Lower leg skin (tissue), 4 donors: ENCODE measurements at regions not wholly inside any gene's neighbourhood (a gene's known extent, or its start where the extent isn't known, plus 50 kb on each side); places are given as distances from the start of the nearest gene placed in this dataset.

ENCODE experiments used
- DNase-seq, 2 donors: peaks; one replicate each; pipeline ENCODE4 v3.0.0-alpha.2; 2019; ENCODE audit warnings: low spot score in 2 of 2
- H3K4me3 ChIP-seq: fragments of 200-600 bp; sonication (generic); 2 replicates; pipeline ENCODE4 v1.5.1; 2017; ENCODE audit warnings: mild to moderate bottlenecking, low read depth; ENCODE audit not compliant: poor library complexity, severe bottlenecking
- POLR2A ChIP-seq, 2 donors: fragments of 450-650 bp; IDR thresholded peaks; one replicate each; pipeline ENCODE4 v1.6.1; 2016 to 2017; ENCODE audit warnings: antibody characterized with exemption in 2 of 2, mild to moderate bottlenecking in 1 of 2, moderate library complexity in 1 of 2
- WGBS, 2 donors: methylation state at CpG; one replicate each; pipeline ENCODE4 v1.1.5; 2018; 5-methylcytosine and 5-hydroxymethylcytosine counted together
- intact Hi-C: fragments of 100-400 bp; cut with DNase I; formaldehyde crosslinking; loops from one replicate; pipeline ENCODE4 v1.15.0; 2023; ENCODE audit warnings: low total_unique reads
- TF ChIP-seq, protein P1 (sequence below), 3 donors: fragments of 450-650 bp; IDR thresholded peaks; one replicate each; pipeline ENCODE4 v1.5.1; 2016; ENCODE audit warnings: antibody characterized with exemption in 3 of 3, mild to moderate bottlenecking in 3 of 3, moderate library complexity in 2 of 3

DNA sequence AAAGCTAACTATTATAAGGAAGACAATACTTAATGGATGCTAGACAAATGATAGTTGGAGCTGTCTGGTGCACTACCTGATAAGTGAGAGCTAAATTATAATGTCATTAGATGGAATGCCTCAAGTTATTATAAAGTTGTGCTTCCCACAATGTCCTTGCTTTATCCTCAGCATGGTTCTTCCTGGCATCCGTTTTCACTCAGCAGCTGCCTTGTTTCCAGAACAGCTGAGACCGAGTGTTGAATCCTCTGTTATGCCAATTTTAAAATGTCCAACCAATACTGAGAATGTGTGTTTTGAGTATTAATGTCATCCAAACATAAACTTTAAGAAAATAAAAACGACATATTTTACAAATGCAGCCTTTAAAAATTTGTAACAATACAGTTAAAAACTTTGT is 286.7 kb upstream of the SOX2 start:
- 46 to 57% methylated on average over 3 of the region's 3 CpGs for WGBS, 2 donors
- intact Hi-C loops: no loop called here
- TF ChIP-seq, protein P1, sequence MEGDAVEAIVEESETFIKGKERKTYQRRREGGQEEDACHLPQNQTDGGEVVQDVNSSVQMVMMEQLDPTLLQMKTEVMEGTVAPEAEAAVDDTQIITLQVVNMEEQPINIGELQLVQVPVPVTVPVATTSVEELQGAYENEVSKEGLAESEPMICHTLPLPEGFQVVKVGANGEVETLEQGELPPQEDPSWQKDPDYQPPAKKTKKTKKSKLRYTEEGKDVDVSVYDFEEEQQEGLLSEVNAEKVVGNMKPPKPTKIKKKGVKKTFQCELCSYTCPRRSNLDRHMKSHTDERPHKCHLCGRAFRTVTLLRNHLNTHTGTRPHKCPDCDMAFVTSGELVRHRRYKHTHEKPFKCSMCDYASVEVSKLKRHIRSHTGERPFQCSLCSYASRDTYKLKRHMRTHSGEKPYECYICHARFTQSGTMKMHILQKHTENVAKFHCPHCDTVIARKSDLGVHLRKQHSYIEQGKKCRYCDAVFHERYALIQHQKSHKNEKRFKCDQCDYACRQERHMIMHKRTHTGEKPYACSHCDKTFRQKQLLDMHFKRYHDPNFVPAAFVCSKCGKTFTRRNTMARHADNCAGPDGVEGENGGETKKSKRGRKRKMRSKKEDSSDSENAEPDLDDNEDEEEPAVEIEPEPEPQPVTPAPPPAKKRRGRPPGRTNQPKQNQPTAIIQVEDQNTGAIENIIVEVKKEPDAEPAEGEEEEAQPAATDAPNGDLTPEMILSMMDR (IDR thresholded peaks at IDR 0.05): no peak
- TF ChIP-seq POLR2A (IDR thresholded peaks at IDR 0.05): no peak

DNA sequence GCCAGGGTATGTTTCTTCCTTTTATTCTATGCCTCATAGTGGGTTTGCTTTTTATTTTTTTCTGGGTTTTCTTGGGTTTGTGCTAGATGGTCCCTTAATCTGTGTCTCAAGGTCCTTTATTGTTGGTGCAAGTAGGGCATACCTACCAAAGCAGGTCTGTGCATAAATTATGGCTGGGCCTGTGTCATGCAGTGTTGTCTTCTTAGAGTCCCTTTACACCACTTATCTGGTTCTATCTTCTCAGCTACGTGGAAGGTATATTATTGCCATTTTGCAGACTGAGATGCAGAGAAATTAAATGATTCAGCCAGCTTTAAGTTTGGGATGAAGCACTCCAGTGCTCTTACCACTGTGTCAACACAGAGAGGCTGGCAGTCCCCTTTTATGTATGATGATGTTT is 293.5 kb upstream of the SOX2 start:
- DNase-seq: no peak
- intact Hi-C loops: no loop called here
- H3K4me3 ChIP-seq: no peak overlapping the region
- WGBS, 2 donors: 24 to 33% methylated on average over 1 of the region's 1 CpG
- no peak for TF ChIP-seq POLR2A (IDR thresholded peaks at IDR 0.05)
- TF ChIP-seq, protein P1 (IDR thresholded peaks at IDR 0.05): no peak

More for the DNA sequence above, 286.7 kb upstream of the SOX2 start:
- DNase-seq: no peak
- no peak overlapping the region for H3K4me3 ChIP-seq

DNA sequence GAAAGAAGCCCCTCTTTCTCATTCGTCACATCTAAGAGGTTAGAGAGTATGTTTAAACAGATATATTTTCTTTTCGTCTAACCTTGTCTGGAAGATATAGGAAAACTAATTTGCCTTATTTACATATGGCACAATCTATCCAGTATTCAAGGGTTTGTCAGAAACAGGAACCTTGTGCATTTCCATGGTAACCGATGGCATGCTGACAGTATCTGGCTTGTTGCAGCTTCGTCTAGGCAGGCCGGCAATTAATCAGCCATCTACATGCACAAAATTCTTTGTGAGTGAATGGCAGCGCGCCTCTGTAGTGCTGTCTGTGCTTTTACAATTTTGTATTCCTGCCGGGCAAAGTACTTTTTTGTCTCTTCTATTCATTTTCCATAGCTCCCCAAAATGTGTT is 294.0 kb upstream of the SOX2 start:
- no peak for DNase-seq
- WGBS, 2 donors: 28 to 29% methylated on average over 8 of the region's 8 CpGs
- intact Hi-C loops: no loop called here
- TF ChIP-seq, protein P1 (IDR thresholded peaks at IDR 0.05): no peak
- no peak for TF ChIP-seq POLR2A (IDR thresholded peaks at IDR 0.05)
- no peak overlapping the region for H3K4me3 ChIP-seq

DNA sequence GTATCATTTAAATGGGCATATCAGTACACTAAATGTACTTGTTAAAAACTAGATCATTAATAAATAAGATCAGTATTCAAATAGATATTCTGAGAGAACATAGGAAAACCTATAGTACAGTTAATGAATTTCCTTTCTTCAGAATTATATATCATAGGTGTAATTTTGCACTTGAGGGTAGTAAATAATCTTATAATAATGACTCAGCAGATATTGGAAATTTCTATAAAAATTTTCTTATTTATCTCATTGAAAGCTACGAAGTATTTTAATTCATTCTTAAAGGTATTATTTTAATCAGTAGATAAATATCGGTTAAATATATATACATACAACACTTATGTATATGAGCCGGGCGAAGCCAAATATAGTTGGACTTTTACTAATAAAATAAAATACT is 300.9 kb upstream of the SOX2 start:
- TF ChIP-seq, protein P1 (IDR thresholded peaks at IDR 0.05): no peak
- TF ChIP-seq POLR2A (IDR thresholded peaks at IDR 0.05): no peak
- intact Hi-C loops: no loop called here
- no peak overlapping the region for H3K4me3 ChIP-seq
- DNase-seq: no peak
- WGBS, 2 donors: 94 to 96% methylated on average over 4 of the region's 4 CpGs

DNA sequence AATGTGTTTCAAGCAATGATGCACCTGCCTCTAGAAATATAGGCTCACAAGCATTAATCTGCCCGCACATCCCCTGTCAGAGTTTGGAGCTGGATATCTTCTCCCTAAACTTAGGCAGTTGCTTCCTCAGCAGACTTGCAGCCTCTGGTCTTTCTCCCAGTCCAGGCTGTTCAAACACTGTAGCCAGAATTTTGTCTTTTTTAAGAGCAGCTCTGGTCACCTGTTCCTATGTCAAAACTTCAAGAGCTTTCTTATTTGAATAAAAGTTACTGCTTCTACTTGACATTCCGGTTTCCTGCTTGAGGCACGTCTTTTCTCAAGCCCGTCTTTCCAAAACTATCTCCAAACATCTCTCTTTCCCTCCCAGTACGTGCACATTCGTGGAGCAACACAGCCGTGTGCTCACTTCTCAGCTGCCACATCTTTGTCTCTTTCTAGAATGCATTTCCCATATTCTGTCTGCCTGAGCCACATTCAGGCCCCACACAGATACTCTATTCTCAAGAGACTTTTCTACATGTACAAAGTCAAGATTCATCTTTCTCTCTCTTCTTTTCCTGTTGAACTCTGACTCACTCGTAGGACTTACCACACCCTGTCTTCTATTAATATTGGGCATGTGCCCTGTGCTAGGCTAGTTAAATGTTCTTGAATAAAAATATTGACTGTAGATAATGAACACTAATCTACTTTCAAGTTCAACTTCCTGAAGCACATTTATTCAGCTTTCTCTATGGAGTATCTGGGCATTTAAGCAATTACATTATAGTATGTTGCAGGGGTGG is 307.7 kb upstream of the SOX2 start:
- DNase-seq: no peak
- intact Hi-C loops: no loop called here
- TF ChIP-seq, protein P1 (IDR thresholded peaks at IDR 0.05): no peak
- no peak for TF ChIP-seq POLR2A (IDR thresholded peaks at IDR 0.05)
- WGBS, 2 donors: 37 to 64% methylated on average over 8 of the region's 8 CpGs
- no peak overlapping the region for H3K4me3 ChIP-seq

DNA sequence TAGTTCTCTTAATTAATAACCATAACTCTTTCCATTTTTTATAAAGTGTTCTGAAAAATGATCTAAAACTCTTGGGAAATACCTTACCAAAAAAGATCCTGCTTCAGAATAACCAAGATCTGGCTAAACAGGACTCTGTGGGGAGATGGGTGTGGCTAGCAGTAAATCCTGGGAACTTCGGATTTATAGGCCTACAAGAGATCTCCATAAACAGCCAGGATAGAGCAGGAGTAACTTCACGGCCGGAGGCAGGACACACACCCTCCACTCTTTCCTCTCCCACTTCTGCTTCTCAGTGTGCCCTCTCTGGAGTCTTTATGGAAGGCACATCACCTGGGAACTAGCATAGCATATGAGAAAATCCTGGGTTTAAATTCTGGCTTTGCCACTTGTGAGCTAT is 309.4 kb upstream of the SOX2 start:
- no peak overlapping the region for H3K4me3 ChIP-seq
- no peak for DNase-seq
- intact Hi-C loops: no loop called here
- TF ChIP-seq POLR2A (IDR thresholded peaks at IDR 0.05): no peak
- TF ChIP-seq, protein P1 (IDR thresholded peaks at IDR 0.05): no peak
- 41 to 50% methylated on average over 3 of the region's 3 CpGs for WGBS, 2 donors
